GM12864 (cell line): ENCODE measurements at regions not wholly inside any gene's neighbourhood (a gene's known extent, or its start where the extent isn't known, plus 50 kb on each side); places are given as distances from the start of the nearest gene placed in this dataset.

Experiments used
- DNase-seq: peaks from one replicate; pipeline ENCODE4 v3.0.0-alpha.2; 2011; ENCODE audit warnings: low read depth
- H3K4me3 ChIP-seq: 2 replicates; pipeline ENCODE4 v1.5.1; 2011; ENCODE audit warnings: mild to moderate bottlenecking, low read depth, low read length, control low read depth
- CTCF ChIP-seq: IDR thresholded peaks from 2 replicates; pipeline ENCODE4 v1.5.1; 2011; ENCODE audit warnings: low read depth, mild to moderate bottlenecking, moderate library complexity, low read length, control low read depth, inconsistent platforms; ENCODE audit errors: missing control alignments

- no peak overlapping the region for H3K4me3 ChIP-seq
- TF ChIP-seq CTCF, result no peak
- no peak for DNase-seq
Measured at GRCh38 chr12:25866586-25867378, 91.7 kb upstream of the RASSF8 start.

- no peak for TF ChIP-seq CTCF
- DNase-seq, result no peak
- H3K4me3 ChIP-seq, result no peak overlapping the region
Measured at GRCh38 chr12:25868193-25868592, 90.3 kb upstream of the RASSF8 start.

GRCh38 chr12:25872137-25872536, 86.3 kb upstream of the RASSF8 start:
- TF ChIP-seq CTCF, result no peak
- no peak overlapping the region for H3K4me3 ChIP-seq
- no peak for DNase-seq

GRCh38 chr12:25875661-25876060, 82.8 kb upstream of the RASSF8 start:
- no peak overlapping the region for H3K4me3 ChIP-seq
- TF ChIP-seq CTCF, result no peak

GRCh38 chr12:25876383-25877045, 82.0 kb upstream of the RASSF8 start:
- no peak overlapping the region for H3K4me3 ChIP-seq
- DNase-seq, result no peak
- no peak for TF ChIP-seq CTCF

More at GRCh38 chr12:25875661-25876060, 82.8 kb upstream of the RASSF8 start:
- DNase-seq, result no peak

- DNase-seq, result no peak
- TF ChIP-seq CTCF, result no peak
- H3K4me3 ChIP-seq, result no peak overlapping the region
Measured at GRCh38 chr12:25877446-25877845, 81.0 kb upstream of the RASSF8 start.

- no peak for TF ChIP-seq CTCF
- H3K4me3 ChIP-seq, result no peak overlapping the region
- DNase-seq, result no peak
Measured at GRCh38 chr12:25882266-25882665, 76.2 kb upstream of the RASSF8 start.
